Endothelial cell of umbilical vein (primary cell): ENCODE measurements at regions not wholly inside any gene's neighbourhood (a gene's known extent, or its start where the extent isn't known, plus 50 kb on each side); places are given as distances from the start of the nearest gene placed in this dataset.

Experiments
- BruUV-seq: library from RNA; stranded (reverse); fragments of 400-500 nt; replicated peaks from 2 replicates; lab custom pipeline; 2021; lab: Mats Ljungman, UMichigan
- CTCF ChIA-PET: fragments of 300-600, 350-600 bp; sonication (Branson Sonifier 250); formaldehyde crosslinking; loops from one replicate; lab custom pipeline; 2021; ENCODE audit warnings: antibody characterized with exemption, inconsistent platforms; lab: Charles Lee
- POLR2A ChIA-PET: fragments of 300-600, 350-600 bp; sonication (Branson Sonifier 250); formaldehyde crosslinking; loops from one replicate; lab custom pipeline; 2021; ENCODE audit warnings: antibody characterized with exemption, inconsistent platforms; lab: Charles Lee
- DNase-seq: peaks from one replicate; pipeline ENCODE4 v3.0.0-alpha.2; 2011; ENCODE audit warnings: low read depth, low spot score
- FAIRE-seq: peaks from 2 replicates; lab custom pipeline; 2011; peaks lifted over from hg19 to GRCh38; lab: Jason Lieb, UNC
- H2AFZ ChIP-seq: 2 replicates; pipeline ENCODE4 v1.6.0; 2012; ENCODE audit warnings: low read depth, low read length, control low read depth, inconsistent platforms
- H3K27ac ChIP-seq: 2 replicates; pipeline ENCODE4 v1.5.1; 2011; ENCODE audit warnings: low read depth, mild to moderate bottlenecking, control low read depth, low read length, moderate library complexity; ENCODE audit not compliant: insufficient read depth
- H3K27me3 ChIP-seq, 2 experiments: 2 replicates each; pipeline versions ENCODE4 v1.6.0 to v1.6.1; 2011; ENCODE audit warnings: low read length in 2 of 2, mixed read lengths in 1 of 2; ENCODE audit not compliant: control insufficient read depth in 2 of 2, insufficient read depth in 2 of 2
- H3K36me3 ChIP-seq, 2 experiments: 2 replicates in 1 of 2; 3 replicates in 1 of 2; pipeline ENCODE4 v1.5.1; 2011; ENCODE audit warnings: low read length in 2 of 2, mild to moderate bottlenecking in 1 of 2, moderate library complexity in 1 of 2; ENCODE audit not compliant: control insufficient read depth in 2 of 2, insufficient read depth in 2 of 2; ENCODE audit errors: extremely low read depth in 1 of 2
- H3K4me1 ChIP-seq: 3 replicates; pipeline ENCODE4 v1.5.1; 2011; ENCODE audit warnings: mild to moderate bottlenecking, low read length; ENCODE audit not compliant: control insufficient read depth, insufficient read depth; ENCODE audit errors: extremely low read depth
- H3K4me2 ChIP-seq: 2 replicates; pipeline ENCODE4 v1.6.1; 2011; ENCODE audit warnings: low read length, control low read depth, mixed read lengths; ENCODE audit not compliant: insufficient read depth
- H3K4me3 ChIP-seq, 3 experiments: fragments of 200-600 bp in 1 of 3; sonication (generic), shearing (Covaris generic) in 1 of 3; replicated peaks in 1 of 3; 2 replicates each; pipeline ENCODE4 v1.5.1; 2011 to 2016; ENCODE audit warnings: control low read depth in 3 of 3, low read length in 3 of 3, mild to moderate bottlenecking in 2 of 3, inconsistent platforms in 1 of 3, low read depth in 1 of 3, moderate library complexity in 1 of 3; ENCODE audit not compliant: insufficient read depth in 1 of 3
- H3K79me2 ChIP-seq: 2 replicates; pipeline ENCODE4 v1.6.0; 2012; ENCODE audit warnings: low read length, inconsistent platforms; ENCODE audit not compliant: control insufficient read depth, insufficient read depth
- H3K9ac ChIP-seq: replicated peaks from 2 replicates; pipeline ENCODE3; 2011; ENCODE audit warnings: low read length, control low read depth; ENCODE audit not compliant: insufficient read depth; ENCODE audit errors: extremely low read depth
- H3K9me1 ChIP-seq: replicated peaks from 3 replicates; pipeline ENCODE4 v1.6.0; 2011; ENCODE audit warnings: mild to moderate bottlenecking, low read length; ENCODE audit not compliant: control insufficient read depth, insufficient read depth; ENCODE audit errors: extremely low read depth
- H3K9me3 ChIP-seq: replicated peaks from 2 replicates; pipeline ENCODE4 v1.5.1; 2012; ENCODE audit warnings: low read length, inconsistent platforms; ENCODE audit not compliant: control insufficient read depth, insufficient read depth
- H4K20me1 ChIP-seq: replicated peaks from 2 replicates; pipeline ENCODE3; 2011; ENCODE audit warnings: mild to moderate bottlenecking, low read length; ENCODE audit not compliant: control insufficient read depth, insufficient read depth; ENCODE audit errors: extremely low read depth
- CTCF ChIP-seq, 2 donors: IDR thresholded peaks; 1 replicate in 1 of 2; 2 replicates in 1 of 2; pipeline ENCODE4 v1.5.1; 2011; ENCODE audit warnings: low read length in 2 of 2, mild to moderate bottlenecking in 2 of 2, moderate library complexity in 2 of 2, control low read depth in 1 of 2, inconsistent platforms in 1 of 2, low read depth in 1 of 2; ENCODE audit not compliant: insufficient read depth in 1 of 2; ENCODE audit errors: extremely low read depth in 1 of 2
- EZH2 ChIP-seq: IDR thresholded peaks from 2 replicates; pipeline ENCODE4 v1.6.1; 2012; ENCODE audit warnings: borderline replicate concordance, low read depth, mild to moderate bottlenecking, moderate library complexity, low read length, inconsistent platforms; ENCODE audit not compliant: severe bottlenecking
- FOS ChIP-seq: IDR thresholded peaks from 2 replicates; pipeline ENCODE4 v1.6.1; 2011; ENCODE audit warnings: mild to moderate bottlenecking, low read length, moderate library complexity, borderline replicate concordance; ENCODE audit not compliant: insufficient read depth
- GATA2 ChIP-seq: IDR thresholded peaks from 2 replicates; pipeline ENCODE4 v1.7.0; 2011; ENCODE audit warnings: low read depth, mild to moderate bottlenecking, moderate library complexity, mixed read lengths, low read length; ENCODE audit not compliant: insufficient read length, insufficient read depth
- JUN ChIP-seq: IDR thresholded peaks from 2 replicates; pipeline ENCODE4 v1.6.1; 2011; ENCODE audit warnings: borderline replicate concordance, low read depth; ENCODE audit not compliant: insufficient read length, insufficient read depth
- MYC ChIP-seq: IDR thresholded peaks from one replicate; pipeline ENCODE4 v1.6.1; 2011; ENCODE audit warnings: mild to moderate bottlenecking, low read depth, low read length
- POLR2A ChIP-seq: IDR thresholded peaks from 2 replicates; pipeline ENCODE4 v1.6.1; 2012; ENCODE audit warnings: low read depth, mild to moderate bottlenecking, control low read depth, low read length
- POLR2AphosphoS5 ChIP-seq: IDR thresholded peaks from 2 replicates; pipeline ENCODE4 v1.6.1; 2012; ENCODE audit warnings: low read depth, mild to moderate bottlenecking, control low read depth, low read length, moderate library complexity; ENCODE audit not compliant: insufficient read depth
- dilution Hi-C: fragments of 300-500 bp; cut with MboI; formaldehyde crosslinking; loops from one replicate; pipeline ENCODE4 v1.15.0; 2019; ENCODE audit warnings: low sequenced_read_pairs; ENCODE audit not compliant: extremely low pct_ligation_motif_present
- intact Hi-C: fragments of 100-400 bp; cut with micrococcal nuclease; formaldehyde crosslinking; loops from one replicate; pipeline ENCODE4 v1.10.0; 2022
- TF ChIP-seq, protein P1 (sequence below): IDR thresholded peaks from 2 replicates; pipeline ENCODE4 v1.6.1; 2011; ENCODE audit not compliant: insufficient read depth, insufficient read length

DNA sequence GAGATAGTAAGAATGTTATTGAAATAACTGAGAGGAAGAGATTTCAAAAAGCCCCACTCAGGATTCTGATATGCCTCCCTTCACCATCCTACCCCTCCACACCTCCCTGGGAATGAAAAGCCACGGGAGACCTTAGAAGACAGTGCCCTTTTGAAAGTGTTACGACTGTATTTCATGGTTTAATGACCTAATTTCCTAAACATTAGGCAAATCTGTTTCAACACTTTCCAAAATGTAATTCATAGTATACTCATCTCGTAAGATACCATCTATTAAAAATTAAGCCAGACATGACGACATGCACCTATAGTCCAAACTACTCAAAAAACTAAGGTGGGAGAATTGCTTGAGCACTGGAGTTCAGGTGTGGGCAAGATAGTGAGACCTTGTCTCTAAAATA is 106.3 kb downstream of the HNRNPD start:
- no peak for DNase-seq

More for the DNA sequence above, 106.3 kb downstream of the HNRNPD start:
- Histone ChIP-seq H3K4me2 (no peak overlapping the region), H3K27me3 (peaks cover 3% of the 10 kb centered on the region in 2 experiments), H3K4me3 (no peak overlapping the region), H3K9me1 (no peaks in the 10 kb centered on the region), H4K20me1 (no peaks in the 10 kb centered on the region), H2AFZ (no peak overlapping the region), H3K9me3 (no peaks in the 10 kb centered on the region), H3K79me2 (no peaks in the 10 kb centered on the region), H3K4me1 (no peaks in the 10 kb centered on the region), H3K36me3 (no peaks in the 10 kb centered on the region), H3K27ac (no peak overlapping the region), H3K9ac (no peak overlapping the region)
- FAIRE-seq = no peak
- ChIA-PET CTCF (interaction anchor here (1.5 to 2.3 kb wide), 6 partner anchors 15 to 855 kb away, joined by 5 to 60 read pairs (median 10); no protein-coding TSS in a partner anchor), POLR2A (no interaction called here)
- no TSS peak for BruUV-seq
- no peak for TF ChIP-seq CTCF (IDR thresholded peaks at IDR 0.05; ENCODE audit: extremely low read depth in 1 of 2, insufficient read depth in 1 of 2, low read depth in 1 of 2, low read length in 2 of 2)
- TF ChIP-seq POLR2A = no peak
- TF ChIP-seq EZH2 = no peak
- no peak for TF ChIP-seq GATA2
- TF ChIP-seq, protein P1, sequence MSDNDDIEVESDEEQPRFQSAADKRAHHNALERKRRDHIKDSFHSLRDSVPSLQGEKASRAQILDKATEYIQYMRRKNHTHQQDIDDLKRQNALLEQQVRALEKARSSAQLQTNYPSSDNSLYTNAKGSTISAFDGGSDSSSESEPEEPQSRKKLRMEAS = no peak
- TF ChIP-seq FOS = no peak
- no peak for TF ChIP-seq JUN
- TF ChIP-seq POLR2AphosphoS5 = no peak
- TF ChIP-seq MYC = no peak
- dilution Hi-C loops = no loop called here
- intact Hi-C loops = no loop called here
